ENCODE measurements at regions not wholly inside any gene's neighbourhood (a gene's known extent, or its start where the extent isn't known, plus 50 kb on each side); places are given as distances from the start of the nearest gene placed in this dataset.
"Not testable (repeated sequence)": the region's sequence is repeated elsewhere in the genome, so short reads cannot be mapped to it uniquely, and the experiment has no call there.

- Histone ChIP-seq H3K27me3 (no peaks in the 10 kb centered on the region), H3K4me1 (peaks cover 12% of the 10 kb centered on the region), H3K4me3 (no peak overlapping the region), H3K27ac (no peak overlapping the region), H3K36me3 (ENCODE audit: low read depth, missing control alignments) (no peaks in the 10 kb centered on the region), H3K9me3 (no peaks in the 10 kb centered on the region)
- DNase-seq: no peak
- WGBS, 2 donors: 94% methylated on average over 2 of the region's 2 CpGs
- TF ChIP-seq CTCF (IDR thresholded peaks at IDR 0.05) (no peak), POLR2A (IDR thresholded peaks at IDR 0.05) (no peak)
- intact Hi-C loops (cut with DNase I; ENCODE audit: low total_unique reads): no loop called here
These were observed 193.0 kb downstream of the JCAD start for GRCh38 chr10:29866356-29866755.

GRCh38 chr10:29865700-29866355, 193.6 kb downstream of the JCAD start:
- Histone ChIP-seq H3K36me3 (ENCODE audit: low read depth, missing control alignments) (no peaks in the 10 kb centered on the region), H3K9me3 (no peaks in the 10 kb centered on the region), H3K27ac (no peak overlapping the region), H3K4me3 (no peak overlapping the region), H3K27me3 (no peaks in the 10 kb centered on the region), H3K4me1 (peaks cover 12% of the 10 kb centered on the region)
- no peak for TF ChIP-seq CTCF (IDR thresholded peaks at IDR 0.05)
- no peak for TF ChIP-seq POLR2A (IDR thresholded peaks at IDR 0.05)
- 35 to 39% methylated on average over 6 of the region's 6 CpGs for WGBS, 2 donors
- no peak for DNase-seq
- intact Hi-C loops (cut with DNase I; ENCODE audit: low total_unique reads): no loop called here

GRCh38 chr10:29862923-29863614, 196.3 kb downstream of the JCAD start:
- DNase-seq: no peak
- Histone ChIP-seq H3K4me3 (no peak overlapping the region), H3K9me3 (no peaks in the 10 kb centered on the region), H3K4me1 (peaks cover 18% of the 10 kb centered on the region), H3K27ac (no peak overlapping the region), H3K27me3 (no peaks in the 10 kb centered on the region), H3K36me3 (ENCODE audit: low read depth, missing control alignments) (no peaks in the 10 kb centered on the region)
- intact Hi-C loops (cut with DNase I; ENCODE audit: low total_unique reads): no loop called here
- TF ChIP-seq POLR2A (IDR thresholded peaks at IDR 0.05) (no peak), CTCF (IDR thresholded peaks at IDR 0.05) (no peak)
- WGBS, 2 donors: 82 to 91% methylated on average over 4 of the region's 4 CpGs

GRCh38 chr10:29861811-29862505, 197.4 kb downstream of the JCAD start:
- 67 to 69% methylated on average over 4 of the region's 4 CpGs for WGBS, 2 donors
- DNase-seq: no peak
- intact Hi-C loops (cut with DNase I; ENCODE audit: low total_unique reads): no loop called here
- Histone ChIP-seq H3K4me1 (peaks cover 20% of the 10 kb centered on the region), H3K27me3 (no peaks in the 10 kb centered on the region), H3K36me3 (ENCODE audit: low read depth, missing control alignments) (no peaks in the 10 kb centered on the region), H3K4me3 (no peak overlapping the region), H3K27ac (no peak overlapping the region), H3K9me3 (no peaks in the 10 kb centered on the region)
- no peak for TF ChIP-seq CTCF (IDR thresholded peaks at IDR 0.05)
- no peak for TF ChIP-seq POLR2A (IDR thresholded peaks at IDR 0.05)

GRCh38 chr10:29861231-29861630, 198.2 kb downstream of the JCAD start:
- H3K4me3 ChIP-seq; H3K27me3 ChIP-seq; DNase-seq; intact Hi-C loops (cut with DNase I; ENCODE audit: low total_unique reads); H3K9me3 ChIP-seq; H3K27ac ChIP-seq; H3K36me3 ChIP-seq (ENCODE audit: low read depth, missing control alignments): not testable (repeated sequence)
- peaks cover 16% of the 10 kb centered on the region for H3K4me1 ChIP-seq
- WGBS, 2 donors: 94 to 97% methylated on average over 5 of the region's 5 CpGs
